OCI-LY1 (cell line): ENCODE measurements at regions not wholly inside any gene's neighbourhood (a gene's known extent, or its start where the extent isn't known, plus 50 kb on each side); places are given as distances from the start of the nearest gene placed in this dataset.

Source experiments
- H2AFZ ChIP-seq: fragments of 200-600 bp; sonication (generic), shearing (Covaris generic); 2 replicates; pipeline ENCODE4 v1.6.0; 2014; ENCODE audit warnings: antibody characterized with exemption, mild to moderate bottlenecking, low read length
- H3F3A ChIP-seq: fragments of 200-600 bp; sonication (generic), shearing (Covaris generic); 2 replicates; pipeline ENCODE4 v1.6.0; 2014; ENCODE audit warnings: mild to moderate bottlenecking, antibody characterized with exemption, low read length, moderate library complexity; ENCODE audit not compliant: insufficient read depth
- H3K27ac ChIP-seq: fragments of 200-600 bp; sonication (generic); 2 replicates; pipeline ENCODE4 v1.5.1; 2014; ENCODE audit warnings: low read length, mixed run types, mild to moderate bottlenecking, low read depth; ENCODE audit not compliant: poor library complexity, severe bottlenecking
- H3K27me3 ChIP-seq: fragments of 200-600 bp; sonication (generic); 2 replicates; pipeline ENCODE4 v1.6.0; 2014; ENCODE audit warnings: antibody characterized with exemption, mild to moderate bottlenecking, low read length, moderate library complexity; ENCODE audit not compliant: insufficient read depth
- H3K36me3 ChIP-seq: fragments of 200-600 bp; sonication (generic); 2 replicates; pipeline ENCODE4 v1.6.1; 2014; ENCODE audit warnings: mild to moderate bottlenecking, antibody characterized with exemption, low read length, moderate library complexity, mixed read lengths; ENCODE audit not compliant: insufficient read depth
- H3K4me1 ChIP-seq: fragments of 200-600 bp; sonication (generic); 2 replicates; pipeline ENCODE4 v1.5.1; 2014; ENCODE audit warnings: mild to moderate bottlenecking, low read length, moderate library complexity; ENCODE audit not compliant: insufficient read depth, severe bottlenecking
- H3K4me2 ChIP-seq: fragments of 200-600 bp; sonication (generic), shearing (Covaris generic); 2 replicates; pipeline ENCODE4 v1.6.1; 2014; ENCODE audit warnings: low read length
- H3K4me3 ChIP-seq: fragments of 200-600 bp; sonication (generic); 2 replicates; pipeline ENCODE4 v1.5.1; 2014; ENCODE audit warnings: low read length, low read depth, mild to moderate bottlenecking, mixed read lengths; ENCODE audit not compliant: poor library complexity, severe bottlenecking
- H3K79me2 ChIP-seq: fragments of 200-600 bp; shearing (Covaris generic); 2 replicates; pipeline ENCODE4 v1.6.1; 2016; ENCODE audit warnings: mixed run types, low read length, mixed read lengths; ENCODE audit not compliant: insufficient read depth
- H3K9ac ChIP-seq: fragments of 200-600 bp; sonication (generic), shearing (Covaris generic); 2 replicates; pipeline ENCODE4 v1.6.1; 2014; ENCODE audit warnings: mild to moderate bottlenecking, low read length, mixed read lengths
- H3K9me2 ChIP-seq: fragments of 200-600 bp; sonication (generic), shearing (Covaris generic); 2 replicates; pipeline ENCODE4 v1.6.1; 2014; ENCODE audit warnings: low read depth, mild to moderate bottlenecking, low read length, mixed read lengths
- H3K9me3 ChIP-seq: fragments of 200-600 bp; shearing (Covaris generic); 2 replicates; pipeline ENCODE4 v1.6.1; 2014; ENCODE audit warnings: low read length, mixed read lengths
- H4K20me1 ChIP-seq: fragments of 200-600 bp; sonication (generic), shearing (Covaris generic); 2 replicates; pipeline ENCODE4 v1.6.0; 2016; ENCODE audit warnings: mild to moderate bottlenecking, low read length; ENCODE audit not compliant: insufficient read depth
- EZH2 ChIP-seq: fragments of 200-600 bp; sonication (generic), shearing (Covaris generic); IDR thresholded peaks from 2 replicates; pipeline ENCODE4 v1.8.0; 2017; ENCODE audit warnings: borderline replicate concordance, mixed run types, mild to moderate bottlenecking, antibody characterized with exemption, low read length, moderate library complexity, mixed read lengths
- TF ChIP-seq, protein P1 (sequence below): fragments of 200-600 bp; sonication (generic), shearing (Covaris generic); IDR thresholded peaks from 2 replicates; pipeline ENCODE4 v1.5.1; 2017; ENCODE audit warnings: mild to moderate bottlenecking, antibody characterized with exemption, low read length, moderate library complexity, mixed read lengths

DNA sequence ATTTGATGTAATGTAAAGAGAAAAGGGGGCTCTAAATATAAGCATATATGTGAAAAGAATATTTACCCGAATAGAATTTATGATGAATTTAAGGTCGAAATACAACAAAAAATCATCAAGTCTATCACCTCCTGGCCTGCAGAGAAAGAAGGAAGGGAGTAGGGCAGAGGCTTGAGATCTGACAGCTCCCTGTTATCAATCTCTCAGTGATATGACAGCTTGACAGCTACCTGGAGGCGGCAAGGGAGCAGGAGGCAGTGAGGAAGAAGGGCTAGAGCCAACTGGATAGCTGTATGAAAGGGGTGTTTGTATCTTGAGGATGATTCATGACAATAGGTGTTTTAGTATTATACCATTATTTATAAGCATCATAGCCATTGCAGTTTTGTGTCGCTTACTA, 299.8 kb upstream of the DNAJC19 start:
- Histone ChIP-seq H3K9ac (no peak overlapping the region), H3K4me1 (no peaks in the 10 kb centered on the region), H3K79me2 (no peaks in the 10 kb centered on the region), H3K9me2 (no peaks in the 10 kb centered on the region), H4K20me1 (no peaks in the 10 kb centered on the region), H3K4me2 (no peak overlapping the region), H3K4me3 (no peak overlapping the region), H3K36me3 (no peaks in the 10 kb centered on the region), H3F3A (no peaks in the 10 kb centered on the region), H3K27me3 (0 out of 2 replicates have a peak, but pooled peaks cover 4% of the 10 kb centered on the region), H2AFZ (no peak overlapping the region), H3K9me3 (no peaks in the 10 kb centered on the region), H3K27ac (no peak overlapping the region)
- no peak for TF ChIP-seq EZH2
- TF ChIP-seq, protein P1, sequence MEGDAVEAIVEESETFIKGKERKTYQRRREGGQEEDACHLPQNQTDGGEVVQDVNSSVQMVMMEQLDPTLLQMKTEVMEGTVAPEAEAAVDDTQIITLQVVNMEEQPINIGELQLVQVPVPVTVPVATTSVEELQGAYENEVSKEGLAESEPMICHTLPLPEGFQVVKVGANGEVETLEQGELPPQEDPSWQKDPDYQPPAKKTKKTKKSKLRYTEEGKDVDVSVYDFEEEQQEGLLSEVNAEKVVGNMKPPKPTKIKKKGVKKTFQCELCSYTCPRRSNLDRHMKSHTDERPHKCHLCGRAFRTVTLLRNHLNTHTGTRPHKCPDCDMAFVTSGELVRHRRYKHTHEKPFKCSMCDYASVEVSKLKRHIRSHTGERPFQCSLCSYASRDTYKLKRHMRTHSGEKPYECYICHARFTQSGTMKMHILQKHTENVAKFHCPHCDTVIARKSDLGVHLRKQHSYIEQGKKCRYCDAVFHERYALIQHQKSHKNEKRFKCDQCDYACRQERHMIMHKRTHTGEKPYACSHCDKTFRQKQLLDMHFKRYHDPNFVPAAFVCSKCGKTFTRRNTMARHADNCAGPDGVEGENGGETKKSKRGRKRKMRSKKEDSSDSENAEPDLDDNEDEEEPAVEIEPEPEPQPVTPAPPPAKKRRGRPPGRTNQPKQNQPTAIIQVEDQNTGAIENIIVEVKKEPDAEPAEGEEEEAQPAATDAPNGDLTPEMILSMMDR, result no peak

DNA sequence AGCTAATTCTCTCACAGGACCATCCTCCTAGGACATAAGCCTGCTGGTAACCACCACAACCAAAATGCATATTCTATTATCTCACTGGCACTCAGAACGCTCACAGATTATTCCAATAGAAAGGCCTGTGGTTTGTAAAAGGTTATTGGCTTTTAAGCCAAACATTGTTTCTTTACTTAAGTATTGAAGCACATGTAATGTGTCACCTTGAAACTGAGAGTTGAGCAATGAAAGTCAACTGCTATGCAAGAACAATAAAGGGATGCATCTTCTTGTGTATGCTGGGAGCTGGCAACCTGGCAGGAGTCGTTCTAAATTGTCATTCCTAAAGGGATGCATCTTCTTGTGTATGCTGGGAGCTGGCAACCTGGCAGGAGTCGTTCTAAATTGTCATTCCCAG, 298.6 kb upstream of the DNAJC19 start:
- no peak overlapping the region for H3K9ac ChIP-seq
- no peaks in the 10 kb centered on the region for H3K4me1 ChIP-seq
- H3K9me2 ChIP-seq, result no peaks in the 10 kb centered on the region
- H3K4me3 ChIP-seq, result no peak overlapping the region
- no peaks in the 10 kb centered on the region for H3F3A ChIP-seq
- H2AFZ ChIP-seq, result no peak overlapping the region
- no peak overlapping the region for H3K4me2 ChIP-seq
- H3K27ac ChIP-seq, result no peak overlapping the region
- no peaks in the 10 kb centered on the region for H4K20me1 ChIP-seq
- TF ChIP-seq, protein P1, result no peak
- TF ChIP-seq EZH2, result no peak
- 0 out of 2 replicates have a peak, but pooled peaks cover 5% of the 10 kb centered on the region for H3K27me3 ChIP-seq
- no peaks in the 10 kb centered on the region for H3K79me2 ChIP-seq
- H3K9me3 ChIP-seq, result no peaks in the 10 kb centered on the region
- H3K36me3 ChIP-seq, result no peaks in the 10 kb centered on the region

DNA sequence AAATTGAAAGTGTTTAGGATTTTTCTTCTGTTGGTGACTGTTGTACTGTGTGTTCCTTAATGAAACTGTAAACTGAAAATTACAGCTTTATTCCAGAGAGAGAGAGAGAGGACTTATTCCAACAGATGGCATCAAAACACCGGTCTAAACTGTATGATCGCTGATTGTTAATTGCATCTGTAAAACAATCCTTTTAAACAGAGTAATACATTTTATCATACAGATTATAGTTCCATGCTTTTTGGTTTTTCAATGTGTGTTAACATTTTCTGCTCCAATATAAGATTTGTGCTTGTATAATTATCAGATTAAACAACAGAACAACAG, 289.7 kb upstream of the DNAJC19 start:
- no peak overlapping the region for H3K27ac ChIP-seq
- no peaks in the 10 kb centered on the region for H3K36me3 ChIP-seq
- H3F3A ChIP-seq, result no peaks in the 10 kb centered on the region
- no peak overlapping the region for H3K4me3 ChIP-seq
- no peak overlapping the region for H3K4me2 ChIP-seq
- no peaks in the 10 kb centered on the region for H3K79me2 ChIP-seq
- H3K9ac ChIP-seq, result no peak overlapping the region
- no peak overlapping the region for H2AFZ ChIP-seq
- H3K27me3 ChIP-seq, result 0 out of 2 replicates have a peak, but pooled peaks cover under 1% of the 10 kb centered on the region
- no peaks in the 10 kb centered on the region for H3K4me1 ChIP-seq
- H3K9me3 ChIP-seq, result no peaks in the 10 kb centered on the region
- H3K9me2 ChIP-seq, result no peaks in the 10 kb centered on the region
- no peaks in the 10 kb centered on the region for H4K20me1 ChIP-seq
- TF ChIP-seq, protein P1, result no peak
- TF ChIP-seq EZH2, result no peak
